ENCODE measurements at regions not wholly inside any gene's neighbourhood (a gene's known extent, or its start where the extent isn't known, plus 50 kb on each side); places are given as distances from the start of the nearest gene placed in this dataset.

DNA sequence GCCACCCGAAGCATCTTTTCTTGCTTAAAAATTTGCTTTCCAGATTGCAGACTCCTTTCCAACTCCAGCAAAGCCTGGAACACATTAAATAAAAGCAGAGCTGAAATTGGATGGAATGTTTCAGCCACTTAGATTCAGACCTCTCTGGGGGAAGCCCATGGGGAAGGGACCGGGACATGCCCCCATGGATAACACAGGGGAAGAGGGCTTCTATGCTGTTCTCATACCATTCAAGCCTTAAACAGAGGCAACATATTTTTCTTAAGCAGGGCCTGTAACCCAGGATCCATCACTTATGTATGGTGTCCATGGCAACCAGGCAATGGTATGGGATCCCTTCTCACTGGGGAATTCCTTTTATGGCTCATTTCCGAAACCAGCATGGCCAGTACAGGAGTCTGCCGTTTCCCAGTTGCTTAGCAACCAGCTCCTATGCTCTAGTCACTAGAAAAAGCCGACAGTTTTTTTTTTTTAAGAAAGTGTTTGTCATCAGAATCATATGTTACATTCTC lies 62.0 kb upstream of the MARCHF10 start:
- Histone ChIP-seq H3K27ac (replicated peaks in 1 of 4) (no peak overlapping the region), H3K4me1 (no peaks in the 10 kb centered on the region), H3K36me3 (no peaks in the 10 kb centered on the region), H3K4me3 (no peak overlapping the region), H3K9me3 (no peaks in the 10 kb centered on the region), H3K27me3 (peaks cover 0 to 6% (median 0%) of the 10 kb centered on the region in 4 donors)
- intact Hi-C loops (cut with DNase I), result no loop called here
- TF ChIP-seq, protein P1, sequence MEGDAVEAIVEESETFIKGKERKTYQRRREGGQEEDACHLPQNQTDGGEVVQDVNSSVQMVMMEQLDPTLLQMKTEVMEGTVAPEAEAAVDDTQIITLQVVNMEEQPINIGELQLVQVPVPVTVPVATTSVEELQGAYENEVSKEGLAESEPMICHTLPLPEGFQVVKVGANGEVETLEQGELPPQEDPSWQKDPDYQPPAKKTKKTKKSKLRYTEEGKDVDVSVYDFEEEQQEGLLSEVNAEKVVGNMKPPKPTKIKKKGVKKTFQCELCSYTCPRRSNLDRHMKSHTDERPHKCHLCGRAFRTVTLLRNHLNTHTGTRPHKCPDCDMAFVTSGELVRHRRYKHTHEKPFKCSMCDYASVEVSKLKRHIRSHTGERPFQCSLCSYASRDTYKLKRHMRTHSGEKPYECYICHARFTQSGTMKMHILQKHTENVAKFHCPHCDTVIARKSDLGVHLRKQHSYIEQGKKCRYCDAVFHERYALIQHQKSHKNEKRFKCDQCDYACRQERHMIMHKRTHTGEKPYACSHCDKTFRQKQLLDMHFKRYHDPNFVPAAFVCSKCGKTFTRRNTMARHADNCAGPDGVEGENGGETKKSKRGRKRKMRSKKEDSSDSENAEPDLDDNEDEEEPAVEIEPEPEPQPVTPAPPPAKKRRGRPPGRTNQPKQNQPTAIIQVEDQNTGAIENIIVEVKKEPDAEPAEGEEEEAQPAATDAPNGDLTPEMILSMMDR (IDR thresholded peaks at IDR 0.05), result no peak
- WGBS, result 54% methylated on average over 5 of the region's 5 CpGs
- no peak for DNase-seq (ENCODE audit: extremely low spot score)

DNA sequence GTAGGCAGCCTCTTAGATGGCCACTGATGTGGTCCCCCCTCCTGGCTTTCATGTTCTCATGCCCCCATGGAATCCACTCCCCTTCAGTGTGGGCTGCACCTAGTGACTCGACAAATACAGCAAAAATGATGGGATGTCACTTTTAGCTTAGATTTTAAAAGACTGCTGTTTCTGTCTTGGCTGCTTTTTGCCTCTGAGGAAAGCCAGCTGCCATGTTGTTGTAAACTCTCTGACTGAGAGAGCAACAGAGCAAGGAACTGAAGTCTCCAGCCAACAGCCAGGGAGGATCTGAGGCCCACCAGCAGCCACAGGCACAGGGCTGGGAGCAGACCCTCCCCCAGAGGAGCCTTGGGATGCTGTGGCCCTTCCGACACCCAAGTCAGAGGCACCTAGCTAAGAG lies 60.6 kb upstream of the MARCHF10 start:
- Histone ChIP-seq H3K9me3 (no peaks in the 10 kb centered on the region), H3K27ac (replicated peaks in 1 of 4) (no peak overlapping the region), H3K4me1 (no peaks in the 10 kb centered on the region), H3K4me3 (no peak overlapping the region), H3K27me3 (peaks cover 0 to 6% (median 0%) of the 10 kb centered on the region in 4 donors), H3K36me3 (no peaks in the 10 kb centered on the region)
- DNase-seq (ENCODE audit: extremely low spot score), result no peak
- intact Hi-C loops (cut with DNase I), result no loop called here
- TF ChIP-seq, protein P1 (IDR thresholded peaks at IDR 0.05), result no peak
- TF ChIP-seq EP300 (IDR thresholded peaks at IDR 0.05) (no peak), POLR2AphosphoS5 (IDR thresholded peaks at IDR 0.05) (no peak), POLR2A (IDR thresholded peaks at IDR 0.05; ENCODE audit: low read depth) (no peak)
- WGBS, result 50% methylated on average over 2 of the region's 2 CpGs

DNA sequence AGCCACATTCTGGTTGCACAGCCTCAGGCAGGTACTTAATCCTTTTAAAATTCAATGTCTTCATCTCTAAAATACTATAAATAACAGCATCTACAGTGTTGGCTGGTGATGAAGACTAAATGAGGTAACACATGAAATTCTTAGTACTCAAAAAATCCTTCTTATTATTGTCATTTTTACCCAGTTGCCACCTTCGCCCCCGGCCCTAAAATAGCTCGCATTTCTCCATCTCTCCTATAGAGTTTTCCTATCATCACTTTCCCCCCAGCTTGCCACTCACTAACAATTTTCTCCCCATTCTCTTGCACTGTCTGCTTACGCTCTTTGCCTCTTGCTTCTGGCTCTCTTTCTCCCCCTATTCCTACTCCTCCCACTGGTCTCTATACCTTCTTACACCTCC lies 59.9 kb upstream of the MARCHF10 start:
- Histone ChIP-seq H3K9me3 (no peaks in the 10 kb centered on the region), H3K4me1 (no peaks in the 10 kb centered on the region), H3K4me3 (no peak overlapping the region), H3K27me3 (peaks cover 0 to 6% (median 0%) of the 10 kb centered on the region in 4 donors), H3K36me3 (no peaks in the 10 kb centered on the region), H3K27ac (replicated peaks in 1 of 4) (no peak overlapping the region)
- intact Hi-C loops (cut with DNase I), result no loop called here
- TF ChIP-seq, protein P1 (IDR thresholded peaks at IDR 0.05), result no peak
- TF ChIP-seq EP300 (IDR thresholded peaks at IDR 0.05) (no peak), POLR2A (IDR thresholded peaks at IDR 0.05; ENCODE audit: low read depth) (no peak), POLR2AphosphoS5 (IDR thresholded peaks at IDR 0.05) (no peak)
- DNase-seq (ENCODE audit: extremely low spot score), result no peak
- WGBS, result 94% methylated on average over 4 of the region's 4 CpGs

DNA sequence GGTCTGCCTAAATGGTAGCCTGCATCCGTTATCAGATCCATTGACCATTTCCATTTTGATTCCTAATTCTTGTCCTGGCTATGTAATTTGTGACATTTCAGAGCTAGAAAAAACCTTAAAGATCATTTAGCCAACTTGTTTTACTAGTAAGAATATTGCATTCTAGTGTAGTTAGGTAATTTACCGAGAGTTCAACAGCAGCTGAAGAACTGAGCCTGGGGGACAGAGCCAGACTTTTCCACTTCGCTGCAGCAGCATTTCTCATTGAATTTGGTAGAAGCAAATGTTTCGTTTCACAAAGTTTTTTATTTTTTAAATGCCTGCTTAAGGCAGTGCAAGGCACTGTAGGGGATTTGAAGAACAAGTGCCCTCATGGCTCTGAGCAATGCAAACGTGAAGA lies 59.2 kb upstream of the MARCHF10 start:
- DNase-seq (ENCODE audit: extremely low spot score), result no peak
- 79% methylated on average over 5 of the region's 5 CpGs for WGBS
- Histone ChIP-seq H3K27ac (replicated peaks in 1 of 4) (no peak overlapping the region), H3K27me3 (peaks cover 0 to 6% (median 0%) of the 10 kb centered on the region in 4 donors), H3K9me3 (no peaks in the 10 kb centered on the region), H3K36me3 (no peaks in the 10 kb centered on the region), H3K4me1 (no peaks in the 10 kb centered on the region), H3K4me3 (no peak overlapping the region)
- intact Hi-C loops (cut with DNase I), result no loop called here
- TF ChIP-seq, protein P1 (IDR thresholded peaks at IDR 0.05), result no peak
- TF ChIP-seq POLR2A (IDR thresholded peaks at IDR 0.05; ENCODE audit: low read depth) (no peak), POLR2AphosphoS5 (IDR thresholded peaks at IDR 0.05) (no peak), EP300 (IDR thresholded peaks at IDR 0.05) (no peak)

DNA sequence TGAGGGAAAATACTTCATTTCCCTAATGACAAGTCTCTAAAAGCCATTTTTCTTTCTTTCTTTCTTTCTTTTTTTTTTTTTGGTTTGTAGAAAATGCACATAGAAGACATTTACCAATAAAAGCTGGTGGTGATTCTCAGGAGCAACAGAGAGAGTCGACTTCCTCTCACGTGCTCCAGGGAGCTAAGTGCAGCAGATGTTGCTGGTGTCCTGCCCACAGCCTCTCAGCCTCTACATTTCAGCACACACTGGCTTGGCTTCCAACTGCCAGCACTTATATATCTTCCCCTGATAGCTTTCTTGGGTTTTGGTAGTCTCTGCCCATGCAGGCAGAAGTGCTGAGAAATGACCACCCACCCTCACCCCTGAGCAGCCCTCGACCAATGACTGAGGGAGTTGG lies 58.4 kb upstream of the MARCHF10 start:
- H3K36me3 ChIP-seq, result no peaks in the 10 kb centered on the region
- peaks cover 0 to 6% (median 0%) of the 10 kb centered on the region in 4 donors for H3K27me3 ChIP-seq
- TF ChIP-seq, protein P1 (IDR thresholded peaks at IDR 0.05), result no peak
- TF ChIP-seq POLR2A (IDR thresholded peaks at IDR 0.05; ENCODE audit: low read depth) (no peak), EP300 (IDR thresholded peaks at IDR 0.05) (no peak), POLR2AphosphoS5 (IDR thresholded peaks at IDR 0.05) (no peak)
- DNase-seq (ENCODE audit: extremely low spot score), result no peak
- H3K4me3 ChIP-seq, result no peak overlapping the region
- intact Hi-C loops (cut with DNase I), result no loop called here
- H3K9me3 ChIP-seq, result no peaks in the 10 kb centered on the region
- 82% methylated on average over 3 of the region's 3 CpGs for WGBS
- H3K4me1 ChIP-seq, result no peaks in the 10 kb centered on the region
- H3K27ac ChIP-seq (replicated peaks in 1 of 4), result no peak overlapping the region

All from esophagus muscularis mucosa (tissue), 4 donors.